ENCODE measurements at regions not wholly inside any gene's neighbourhood (a gene's known extent, or its start where the extent isn't known, plus 50 kb on each side); places are given as distances from the start of the nearest gene placed in this dataset.

DNA sequence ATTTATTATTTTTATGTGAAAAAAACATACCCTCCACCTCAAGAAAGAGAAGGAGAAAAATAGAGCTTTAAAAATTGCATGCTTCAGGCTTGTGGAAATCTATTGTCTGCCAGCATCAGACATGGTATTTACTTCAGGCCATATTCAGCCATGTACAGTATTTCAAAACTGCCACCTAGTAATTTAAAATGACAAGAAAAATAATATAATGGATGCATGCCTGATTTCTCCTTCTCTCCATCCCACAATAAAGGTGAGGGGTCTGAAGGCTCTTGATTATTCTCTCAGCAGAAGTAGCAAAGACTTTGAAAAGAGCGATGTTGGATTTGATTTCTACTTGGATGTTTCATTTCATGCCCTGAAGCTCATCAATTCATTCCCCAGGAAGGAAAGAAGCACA, 250.7 kb downstream of the TBC1D4 start:
- DNase-seq (ENCODE audit: low read depth): no peak
- TF ChIP-seq, protein P1, sequence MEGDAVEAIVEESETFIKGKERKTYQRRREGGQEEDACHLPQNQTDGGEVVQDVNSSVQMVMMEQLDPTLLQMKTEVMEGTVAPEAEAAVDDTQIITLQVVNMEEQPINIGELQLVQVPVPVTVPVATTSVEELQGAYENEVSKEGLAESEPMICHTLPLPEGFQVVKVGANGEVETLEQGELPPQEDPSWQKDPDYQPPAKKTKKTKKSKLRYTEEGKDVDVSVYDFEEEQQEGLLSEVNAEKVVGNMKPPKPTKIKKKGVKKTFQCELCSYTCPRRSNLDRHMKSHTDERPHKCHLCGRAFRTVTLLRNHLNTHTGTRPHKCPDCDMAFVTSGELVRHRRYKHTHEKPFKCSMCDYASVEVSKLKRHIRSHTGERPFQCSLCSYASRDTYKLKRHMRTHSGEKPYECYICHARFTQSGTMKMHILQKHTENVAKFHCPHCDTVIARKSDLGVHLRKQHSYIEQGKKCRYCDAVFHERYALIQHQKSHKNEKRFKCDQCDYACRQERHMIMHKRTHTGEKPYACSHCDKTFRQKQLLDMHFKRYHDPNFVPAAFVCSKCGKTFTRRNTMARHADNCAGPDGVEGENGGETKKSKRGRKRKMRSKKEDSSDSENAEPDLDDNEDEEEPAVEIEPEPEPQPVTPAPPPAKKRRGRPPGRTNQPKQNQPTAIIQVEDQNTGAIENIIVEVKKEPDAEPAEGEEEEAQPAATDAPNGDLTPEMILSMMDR (IDR thresholded peaks at IDR 0.05; ENCODE audit: low read depth, low read length): no peak
- TF ChIP-seq, protein P2, sequence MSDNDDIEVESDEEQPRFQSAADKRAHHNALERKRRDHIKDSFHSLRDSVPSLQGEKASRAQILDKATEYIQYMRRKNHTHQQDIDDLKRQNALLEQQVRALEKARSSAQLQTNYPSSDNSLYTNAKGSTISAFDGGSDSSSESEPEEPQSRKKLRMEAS (IDR thresholded peaks at IDR 0.05; ENCODE audit: low read depth, low read length): no peak
- no peak for TF ChIP-seq MYC (IDR thresholded peaks at IDR 0.05; ENCODE audit: low read depth, low read length)
- no peak for TF ChIP-seq POLR2A (IDR thresholded peaks at IDR 0.05; ENCODE audit: extremely low read depth, insufficient read length)
- H3K4me3 ChIP-seq (ENCODE audit: low read depth, low read length): no peak overlapping the region

DNA sequence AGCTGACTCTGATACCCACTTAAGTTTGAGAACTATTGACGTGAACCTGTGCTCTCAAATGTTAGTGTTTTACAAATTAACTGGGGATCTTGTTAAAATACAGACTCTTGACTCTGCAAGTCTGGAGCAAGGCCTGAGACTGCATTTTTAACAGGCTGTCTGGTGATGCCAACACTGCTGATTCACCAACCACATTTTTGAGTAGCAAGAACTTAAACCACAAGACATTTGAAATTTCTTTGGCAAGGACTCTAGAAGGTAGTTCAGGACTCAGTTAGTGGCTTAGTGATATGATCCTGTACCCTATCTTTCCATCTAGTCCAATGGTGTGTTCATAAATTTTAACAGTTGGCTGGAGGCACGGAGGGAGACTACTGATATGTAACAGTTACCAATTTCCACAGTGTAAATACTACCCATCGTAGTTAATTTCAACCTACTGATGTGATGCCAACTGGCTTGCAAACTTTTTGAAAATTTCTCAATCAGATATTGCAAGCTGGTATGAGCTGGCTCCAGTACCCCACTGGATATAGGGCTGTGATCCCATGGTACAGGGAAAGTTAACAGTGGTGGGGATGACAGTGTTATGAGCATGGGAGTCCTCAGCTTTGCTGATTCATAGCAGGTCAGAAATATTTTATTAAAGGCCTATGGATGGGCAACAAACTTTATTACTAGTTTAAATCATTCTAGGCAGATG, 255.1 kb downstream of the TBC1D4 start:
- H3K4me3 ChIP-seq (ENCODE audit: low read depth, low read length): no peak overlapping the region
- DNase-seq (ENCODE audit: low read depth): peak; percentile 79
- TF ChIP-seq, protein P1 (IDR thresholded peaks at IDR 0.05; ENCODE audit: low read depth, low read length): no peak
- TF ChIP-seq, protein P2 (IDR thresholded peaks at IDR 0.05; ENCODE audit: low read depth, low read length): 0 out of 2 replicates have a peak, but pooled peaks have one; percentile 27
- TF ChIP-seq MYC (IDR thresholded peaks at IDR 0.05; ENCODE audit: low read depth, low read length): peak; percentile 46; the same call in 1 of the 2 replicates

DNA sequence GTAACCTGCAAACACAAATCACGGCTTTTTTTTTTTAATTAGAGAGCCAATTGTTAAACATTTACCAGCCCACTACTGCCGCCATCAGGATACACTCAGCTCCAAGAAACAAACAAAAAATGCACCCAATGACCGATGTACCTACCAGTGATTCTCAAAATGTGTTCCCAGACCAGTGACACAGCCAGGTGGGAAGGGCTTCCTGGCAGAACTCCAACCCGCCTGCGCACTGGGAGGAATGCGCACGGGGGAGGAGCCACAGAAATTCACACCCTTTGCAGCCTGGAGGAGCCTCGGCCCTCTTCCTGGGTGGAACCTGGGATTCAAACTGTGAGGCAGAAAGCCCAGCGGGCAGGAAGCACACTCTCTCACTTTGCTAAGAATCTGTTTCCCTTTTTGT, 255.9 kb downstream of the TBC1D4 start:
- TF ChIP-seq, protein P1 (IDR thresholded peaks at IDR 0.05; ENCODE audit: low read depth, low read length): no peak
- TF ChIP-seq, protein P2 (IDR thresholded peaks at IDR 0.05; ENCODE audit: low read depth, low read length): no peak
- no peak for TF ChIP-seq MYC (IDR thresholded peaks at IDR 0.05; ENCODE audit: low read depth, low read length)
- no peak for TF ChIP-seq POLR2A (IDR thresholded peaks at IDR 0.05; ENCODE audit: extremely low read depth, insufficient read length)
- H3K4me3 ChIP-seq (ENCODE audit: low read depth, low read length): no peak overlapping the region
- DNase-seq (ENCODE audit: low read depth): no peak

DNA sequence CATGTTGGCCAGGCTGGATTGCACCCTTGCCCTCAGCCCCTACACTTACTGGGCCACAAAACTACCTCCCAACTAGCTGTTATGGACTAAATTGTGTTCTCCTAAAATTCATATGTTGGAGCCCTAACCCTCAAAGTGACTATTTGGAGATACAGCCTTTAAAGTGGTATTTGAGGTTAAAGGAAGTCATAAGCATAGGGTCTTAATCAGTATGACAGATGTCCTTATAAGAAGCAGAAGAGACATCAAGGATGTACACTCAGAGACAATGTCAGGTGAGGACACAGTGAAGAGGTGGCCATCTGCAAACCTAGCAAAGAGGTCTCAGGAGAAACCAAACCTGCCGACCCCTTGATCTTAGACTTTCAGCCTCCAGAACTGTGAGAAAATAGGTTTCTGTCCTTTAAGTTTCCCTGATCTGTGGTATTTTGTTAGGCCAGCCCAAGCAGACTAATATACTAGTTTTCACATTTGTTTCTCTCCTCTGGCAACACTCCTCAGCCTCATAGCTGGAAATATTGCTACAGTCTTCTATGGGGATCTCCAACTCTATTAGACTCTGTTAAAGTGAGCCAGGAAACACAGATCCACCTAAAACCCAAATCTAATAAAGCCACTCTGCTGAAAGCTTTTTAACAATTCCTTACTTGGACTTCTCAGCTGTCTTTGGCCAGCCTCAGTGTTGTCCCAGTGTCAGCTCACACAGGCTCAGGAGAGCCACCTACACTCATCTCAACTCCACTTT, 256.5 kb downstream of the TBC1D4 start:
- no peak overlapping the region for H3K4me3 ChIP-seq (ENCODE audit: low read depth, low read length)
- no peak for DNase-seq (ENCODE audit: low read depth)
- TF ChIP-seq, protein P1 (IDR thresholded peaks at IDR 0.05; ENCODE audit: low read depth, low read length): no peak
- TF ChIP-seq POLR2A (IDR thresholded peaks at IDR 0.05; ENCODE audit: extremely low read depth, insufficient read length) (no peak), MYC (IDR thresholded peaks at IDR 0.05; ENCODE audit: low read depth, low read length) (no peak)
- TF ChIP-seq, protein P2 (IDR thresholded peaks at IDR 0.05; ENCODE audit: low read depth, low read length): no peak

DNA sequence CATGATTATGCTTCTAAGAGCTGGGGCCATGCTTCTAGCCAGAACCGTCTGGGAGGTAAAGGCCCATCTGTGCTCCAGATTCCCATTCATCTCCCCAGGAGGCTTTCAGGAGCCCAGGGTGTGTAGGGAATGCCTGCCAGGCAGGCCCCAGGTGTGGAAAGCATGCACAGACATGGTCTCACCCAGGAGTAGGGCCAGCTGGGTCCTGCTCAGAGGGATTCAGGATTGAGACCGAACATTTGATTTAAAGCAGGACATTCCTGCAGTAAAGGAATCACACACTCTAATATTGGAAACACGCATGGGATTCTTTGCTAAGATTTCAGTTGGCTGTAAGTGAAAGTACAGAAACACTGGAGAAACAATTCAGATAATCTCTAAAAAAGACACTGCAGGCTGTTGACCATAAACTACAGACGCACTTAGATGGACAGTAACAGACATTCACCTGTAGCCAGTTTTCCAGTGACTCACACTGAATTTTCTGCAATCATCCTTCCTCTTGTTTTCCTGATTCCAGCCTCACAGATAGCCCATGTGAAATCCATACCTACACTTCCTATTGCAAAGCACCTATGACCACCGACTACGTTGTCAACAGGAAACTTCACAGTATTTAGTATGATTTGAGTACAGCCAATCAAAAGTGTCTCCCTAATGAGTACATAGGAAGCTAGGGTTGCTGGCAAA, 257.8 kb downstream of the TBC1D4 start:
- no peak overlapping the region for H3K4me3 ChIP-seq (ENCODE audit: low read depth, low read length)
- DNase-seq (ENCODE audit: low read depth): no peak
- TF ChIP-seq, protein P1 (IDR thresholded peaks at IDR 0.05; ENCODE audit: low read depth, low read length): no peak
- TF ChIP-seq POLR2A (IDR thresholded peaks at IDR 0.05; ENCODE audit: extremely low read depth, insufficient read length) (no peak), MYC (IDR thresholded peaks at IDR 0.05; ENCODE audit: low read depth, low read length) (no peak)
- TF ChIP-seq, protein P2 (IDR thresholded peaks at IDR 0.05; ENCODE audit: low read depth, low read length): no peak

All from NB4 (cell line).